ENCODE measurements at regions not wholly inside any gene's neighbourhood (a gene's known extent, or its start where the extent isn't known, plus 50 kb on each side); places are given as distances from the start of the nearest gene placed in this dataset.

GRCh38 chr6:49054311-49054710 lies 408.7 kb downstream of the MMUT start (continued):
- no peak for TF ChIP-seq AHDC1 (CRISPR knock-in tag; IDR thresholded peaks at IDR 0.05; ENCODE audit: borderline replicate concordance)
- TF ChIP-seq ZXDC (CRISPR knock-in tag; IDR thresholded peaks at IDR 0.05), result no peak
- TF ChIP-seq HMG20A (CRISPR knock-in tag; IDR thresholded peaks at IDR 0.05; ENCODE audit: borderline replicate concordance), result no peak

- Histone ChIP-seq H3K9me3 (ENCODE audit: low read length) (no peaks in the 10 kb centered on the region), H3K27me3 (ENCODE audit: control insufficient read depth in 1 of 2, insufficient read depth in 2 of 2, low read length in 2 of 2) (no peaks in the 10 kb centered on the region), H3K27ac (ENCODE audit: extremely low read length, insufficient read depth, low read length) (no peak overlapping the region), H4K20me1 (ENCODE audit: insufficient read depth, low read length) (no peaks in the 10 kb centered on the region), H3K79me2 (ENCODE audit: insufficient read depth, low read length) (no peaks in the 10 kb centered on the region), H2AFZ (ENCODE audit: low read length) (no peak overlapping the region), H3K9ac (ENCODE audit: insufficient read depth, low read depth, low read length) (no peak overlapping the region), H3K4me2 (ENCODE audit: low read depth, low read length) (no peak overlapping the region), H3K4me1 (ENCODE audit: insufficient read depth, low read length) (no peaks in the 10 kb centered on the region), H3K4me3 (replicated peaks in 1 of 3; ENCODE audit: insufficient read depth in 1 of 3, low read depth in 2 of 3, low read length in 3 of 3) (no peak overlapping the region), H3K36me3 (replicated peaks in 1 of 2; ENCODE audit: control insufficient read depth in 1 of 2, insufficient read depth in 2 of 2, low read length in 2 of 2) (no peaks in the 10 kb centered on the region)
- ChIA-PET CTCF (ENCODE audit: low intra/inter-chr PET ratio, low total read pairs) (no interaction called here), POLR2A (no interaction called here)
- TF ChIP-seq GATAD2A (CRISPR knock-in tag; IDR thresholded peaks at IDR 0.05) (no peak), ZNF674 (CRISPR knock-in tag; IDR thresholded peaks at IDR 0.05; ENCODE audit: low read depth) (no peak), IKZF5 (CRISPR knock-in tag; IDR thresholded peaks at IDR 0.05) (no peak), HCFC1 (IDR thresholded peaks at IDR 0.05; ENCODE audit: low read depth, low read length) (no peak), ZBTB2 (CRISPR knock-in tag; IDR thresholded peaks at IDR 0.05; ENCODE audit: low read depth) (no peak)
- TF ChIP-seq, protein P1, sequence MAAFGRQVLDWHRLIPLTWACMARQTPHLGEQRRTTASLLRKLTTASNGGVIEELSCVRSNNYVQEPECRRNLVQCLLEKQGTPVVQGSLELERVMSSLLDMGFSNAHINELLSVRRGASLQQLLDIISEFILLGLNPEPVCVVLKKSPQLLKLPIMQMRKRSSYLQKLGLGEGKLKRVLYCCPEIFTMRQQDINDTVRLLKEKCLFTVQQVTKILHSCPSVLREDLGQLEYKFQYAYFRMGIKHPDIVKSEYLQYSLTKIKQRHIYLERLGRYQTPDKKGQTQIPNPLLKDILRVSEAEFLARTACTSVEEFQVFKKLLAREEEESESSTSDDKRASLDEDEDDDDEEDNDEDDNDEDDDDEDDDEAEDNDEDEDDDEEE (CRISPR knock-in tag; IDR thresholded peaks at IDR 0.05), result no peak
- in situ Hi-C loops (cut with HindIII; ENCODE audit: extremely low pct_ligation_motif_present, low pct_unique_long_range_greater_than_20kb) (no loop called here), intact Hi-C loops (cut with micrococcal nuclease; ENCODE audit: unreplicated experiment) (no loop called here)
- FAIRE-seq (no peak), ATAC-seq (no peak), DNase-seq (ENCODE audit: low spot score) (no peak)
- BruUV-seq (replicated peaks), result no TSS peak
- WGBS (ENCODE audit: low lambda C conversion rate), result 17% methylated on average over 2 of the region's 2 CpGs
Measured at GRCh38 chr6:49052901-49053300, 410.2 kb downstream of the MMUT start.
